ENCODE measurements at regions not wholly inside any gene's neighbourhood (a gene's known extent, or its start where the extent isn't known, plus 50 kb on each side); places are given as distances from the start of the nearest gene placed in this dataset.
A peak's percentile ranks its signal among the peaks of the same experiment; 100 is the strongest.

DNA sequence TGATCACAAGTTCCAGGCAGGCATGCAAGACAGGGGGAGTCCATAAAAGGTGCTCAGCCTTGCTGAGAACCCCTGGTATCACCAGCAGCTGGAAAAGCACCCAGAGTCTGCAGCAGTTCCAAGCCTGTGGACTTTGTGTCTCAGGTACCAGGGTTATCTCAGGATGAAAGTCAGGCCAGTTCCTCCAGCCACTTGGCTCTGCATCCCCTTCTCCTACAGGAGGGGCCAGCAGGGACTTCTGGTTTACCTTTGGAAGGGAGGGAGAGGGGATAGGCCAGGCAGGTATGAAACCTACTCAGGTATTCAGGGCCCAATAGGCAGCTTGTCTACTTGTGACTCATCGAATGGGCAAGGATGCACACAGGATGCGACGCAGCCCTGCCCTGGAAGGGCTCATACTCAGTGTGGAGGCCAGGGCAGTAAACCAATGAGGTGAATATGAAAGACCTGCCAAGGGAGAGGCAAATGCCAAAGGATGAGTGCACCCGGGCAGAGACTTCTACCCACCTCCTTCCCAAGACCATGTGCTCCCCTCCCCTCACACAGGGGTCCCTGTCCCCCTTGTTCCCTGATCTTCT is 148.2 kb downstream of the SLC38A6 start:
- Histone ChIP-seq H3K9me3 (ENCODE audit: control insufficient read depth, low read length) (no peaks in the 10 kb centered on the region), H3K4me1 (ENCODE audit: control insufficient read depth, insufficient read depth, low read length) (peaks cover 8% of the 10 kb centered on the region), H3K9ac (ENCODE audit: low read length) (no peak overlapping the region), H3K4me3 (ENCODE audit: low read length) (no peak overlapping the region), H3K27me3 (replicated peaks; ENCODE audit: control insufficient read depth, insufficient read depth, low read length) (no peaks in the 10 kb centered on the region), H3K36me3 (ENCODE audit: control insufficient read depth, insufficient read depth, low read length, severe bottlenecking) (no peaks in the 10 kb centered on the region)
- DNase-seq (ENCODE audit: low read depth) = no peak

DNA sequence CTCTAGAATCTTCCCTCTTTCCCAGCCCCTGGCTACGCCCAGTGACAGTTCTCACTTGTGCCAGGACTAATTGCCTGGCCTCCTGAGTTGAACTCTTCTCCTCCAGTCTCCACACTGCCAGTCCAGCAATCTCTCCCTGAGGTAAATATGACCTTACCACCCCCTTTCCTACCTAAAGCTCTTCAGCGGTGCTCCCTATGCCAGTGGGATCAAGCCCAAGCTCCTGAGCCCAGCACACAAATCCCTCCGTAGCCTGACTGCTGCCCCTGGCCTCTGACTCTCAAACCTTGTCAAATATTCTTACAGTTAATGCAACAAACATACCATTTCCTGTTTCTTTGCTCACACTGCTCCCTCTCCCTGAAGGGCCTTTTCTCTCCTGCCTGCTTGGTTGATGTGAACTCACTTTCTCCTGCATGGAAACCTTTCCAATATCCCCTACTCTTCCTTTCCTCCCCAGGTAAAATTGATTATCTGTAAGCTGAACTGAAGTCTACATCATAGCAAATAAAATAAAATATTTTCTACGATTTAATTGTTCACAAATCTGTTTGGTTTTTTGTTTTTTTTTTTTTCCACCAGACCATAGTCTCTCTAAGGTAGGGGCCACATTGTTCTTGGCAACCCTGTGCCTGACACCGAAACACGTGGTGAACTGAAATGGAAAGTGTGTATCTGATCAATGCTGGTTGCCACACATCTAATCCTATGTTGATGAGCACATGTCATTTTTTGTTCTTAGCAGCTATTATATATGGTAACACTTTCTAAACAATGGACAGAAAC is 147.5 kb downstream of the SLC38A6 start:
- H3K27me3 ChIP-seq (replicated peaks; ENCODE audit: control insufficient read depth, insufficient read depth, low read length) = no peaks in the 10 kb centered on the region
- H3K9me3 ChIP-seq (ENCODE audit: control insufficient read depth, low read length) = no peaks in the 10 kb centered on the region
- H3K9ac ChIP-seq (ENCODE audit: low read length) = no peak overlapping the region
- peak; percentile 24 for DNase-seq (ENCODE audit: low read depth)
- H3K36me3 ChIP-seq (ENCODE audit: control insufficient read depth, insufficient read depth, low read length, severe bottlenecking) = no peaks in the 10 kb centered on the region
- H3K4me3 ChIP-seq (ENCODE audit: low read length) = no peak overlapping the region
- H3K4me1 ChIP-seq (ENCODE audit: control insufficient read depth, insufficient read depth, low read length) = peaks cover 8% of the 10 kb centered on the region

DNA sequence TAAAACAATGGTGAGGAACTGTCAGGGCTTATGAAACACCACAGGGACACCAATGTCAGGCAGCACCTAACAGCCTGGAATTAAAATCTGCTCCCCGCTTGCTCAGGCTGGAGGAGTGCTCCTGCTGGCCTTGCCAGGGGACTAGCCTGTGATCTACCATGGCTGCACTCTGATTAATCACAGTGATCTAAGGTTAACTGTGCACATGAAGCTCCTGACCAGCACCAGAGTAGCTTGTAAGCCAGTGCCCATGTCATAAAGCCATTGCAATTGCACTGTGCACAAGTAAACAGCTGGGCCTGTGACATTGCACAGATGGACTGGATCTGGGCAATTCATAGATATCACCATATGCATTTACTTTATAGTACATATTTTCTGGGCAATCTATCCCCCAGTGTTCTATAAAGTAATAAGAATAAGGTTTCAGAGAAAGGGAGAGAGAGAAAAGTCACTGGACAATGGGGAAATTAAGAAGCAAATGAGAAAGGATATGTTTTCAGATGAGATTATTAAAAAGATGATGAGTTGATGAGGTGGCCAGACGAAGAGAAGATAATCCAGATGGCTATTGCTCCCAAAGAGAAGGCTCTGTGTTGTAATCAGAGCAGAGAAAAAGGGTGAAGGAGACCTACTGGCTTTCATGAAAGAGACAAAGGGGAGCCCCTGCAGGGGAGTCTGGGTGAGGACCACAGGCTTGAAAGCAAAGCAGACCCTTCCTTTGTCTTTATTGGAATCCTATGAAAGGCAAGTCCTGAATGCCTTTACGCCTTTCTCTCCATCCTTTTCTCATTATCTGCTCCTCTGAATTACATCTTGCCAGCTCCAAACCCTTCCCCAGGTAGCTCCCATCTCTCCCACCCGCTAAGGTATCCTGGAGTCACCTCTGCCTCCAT is 145.8 kb downstream of the SLC38A6 start:
- DNase-seq (ENCODE audit: low read depth) = no peak
- H3K4me3 ChIP-seq (ENCODE audit: low read length) = no peak overlapping the region
- no peaks in the 10 kb centered on the region for H3K9me3 ChIP-seq (ENCODE audit: control insufficient read depth, low read length)
- peaks cover 6% of the 10 kb centered on the region for H3K4me1 ChIP-seq (ENCODE audit: control insufficient read depth, insufficient read depth, low read length)
- no peaks in the 10 kb centered on the region for H3K36me3 ChIP-seq (ENCODE audit: control insufficient read depth, insufficient read depth, low read length, severe bottlenecking)
- H3K27me3 ChIP-seq (replicated peaks; ENCODE audit: control insufficient read depth, insufficient read depth, low read length) = no peaks in the 10 kb centered on the region
- H3K9ac ChIP-seq (ENCODE audit: low read length) = no peak overlapping the region

DNA sequence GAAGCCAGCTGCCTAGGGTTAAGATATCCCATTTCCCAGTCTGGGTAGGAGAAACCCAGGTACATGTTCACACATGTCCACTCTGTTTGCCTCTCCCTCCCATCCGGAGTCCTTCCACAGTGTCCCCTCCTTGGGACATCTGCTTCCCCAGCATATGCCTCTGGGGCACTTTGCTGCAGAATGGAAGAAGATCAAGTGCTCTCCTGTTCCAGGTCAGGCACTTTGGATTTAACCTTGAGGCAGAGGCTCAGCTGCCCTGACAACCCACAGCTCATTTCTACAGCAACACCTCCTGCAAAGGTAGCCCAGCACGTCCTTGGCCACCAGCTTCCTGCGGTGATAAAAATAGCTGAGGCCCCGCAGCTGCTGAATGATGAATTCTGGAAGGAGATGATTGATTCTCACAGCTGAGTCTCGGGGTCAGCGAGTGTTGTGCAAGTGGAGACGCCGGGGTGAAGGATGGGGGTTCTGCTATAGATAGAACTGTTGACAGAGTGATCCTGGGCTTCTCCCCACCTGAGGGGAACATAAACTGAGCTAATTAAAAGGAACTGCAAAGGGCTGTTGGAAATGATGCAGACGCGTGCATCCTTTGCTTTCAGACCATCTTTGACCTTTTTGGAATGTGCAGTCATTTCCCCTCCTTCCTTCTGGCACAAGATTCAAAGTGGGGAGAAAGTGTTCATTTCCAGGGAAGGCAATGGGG is 145.0 kb downstream of the SLC38A6 start:
- no peak for DNase-seq (ENCODE audit: low read depth)
- Histone ChIP-seq H3K4me3 (ENCODE audit: low read length) (no peak overlapping the region), H3K9me3 (ENCODE audit: control insufficient read depth, low read length) (no peaks in the 10 kb centered on the region), H3K36me3 (ENCODE audit: control insufficient read depth, insufficient read depth, low read length, severe bottlenecking) (no peaks in the 10 kb centered on the region), H3K27me3 (replicated peaks; ENCODE audit: control insufficient read depth, insufficient read depth, low read length) (no peaks in the 10 kb centered on the region), H3K9ac (ENCODE audit: low read length) (no peak overlapping the region), H3K4me1 (ENCODE audit: control insufficient read depth, insufficient read depth, low read length) (peaks cover 6% of the 10 kb centered on the region)

DNA sequence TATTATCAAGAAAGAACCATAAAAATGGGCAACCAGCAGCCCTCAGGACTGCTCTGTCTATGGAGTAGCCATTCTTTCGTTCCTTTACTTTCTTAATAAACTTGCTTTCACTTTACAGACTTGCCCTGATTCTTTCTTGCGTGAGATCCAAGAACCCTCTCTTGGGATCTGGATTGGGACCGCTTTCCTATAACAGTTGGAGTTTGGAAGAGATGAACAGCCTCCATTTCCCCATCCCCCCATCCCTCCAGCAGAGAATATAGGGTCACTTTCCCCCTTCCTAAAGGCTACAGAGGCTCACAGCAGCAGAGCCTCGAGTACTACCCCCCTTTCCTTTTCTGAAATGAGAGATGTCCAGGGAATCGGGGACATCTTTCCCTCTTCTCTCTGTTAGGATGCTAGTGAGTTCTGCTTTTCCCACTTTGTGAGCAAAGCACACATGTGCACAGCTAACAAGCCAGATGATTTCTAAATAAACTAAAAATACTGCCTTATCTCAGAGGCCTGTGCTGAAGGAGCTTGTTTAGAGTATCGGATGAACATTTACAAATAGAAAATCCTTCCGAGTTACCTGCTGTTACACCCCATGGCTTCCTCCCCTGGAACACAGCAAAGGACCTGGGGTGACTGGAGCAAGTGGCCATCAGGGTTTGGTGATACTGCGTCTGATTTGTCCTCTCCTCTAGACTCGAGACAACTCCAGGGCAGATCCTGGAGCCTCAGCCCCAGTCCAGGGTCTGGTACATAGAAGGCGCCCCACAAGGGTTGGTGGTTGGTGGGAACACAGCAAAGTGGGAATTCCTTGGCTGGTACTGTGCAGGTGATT is 144.2 kb downstream of the SLC38A6 start:
- Histone ChIP-seq H3K27me3 (replicated peaks; ENCODE audit: control insufficient read depth, insufficient read depth, low read length) (no peaks in the 10 kb centered on the region), H3K4me1 (ENCODE audit: control insufficient read depth, insufficient read depth, low read length) (peaks cover 8% of the 10 kb centered on the region), H3K36me3 (ENCODE audit: control insufficient read depth, insufficient read depth, low read length, severe bottlenecking) (no peaks in the 10 kb centered on the region), H3K4me3 (ENCODE audit: low read length) (peak overlapping the region; percentile 55), H3K9me3 (ENCODE audit: control insufficient read depth, low read length) (no peaks in the 10 kb centered on the region), H3K9ac (ENCODE audit: low read length) (no peak overlapping the region)
- no peak for DNase-seq (ENCODE audit: low read depth)

DNA sequence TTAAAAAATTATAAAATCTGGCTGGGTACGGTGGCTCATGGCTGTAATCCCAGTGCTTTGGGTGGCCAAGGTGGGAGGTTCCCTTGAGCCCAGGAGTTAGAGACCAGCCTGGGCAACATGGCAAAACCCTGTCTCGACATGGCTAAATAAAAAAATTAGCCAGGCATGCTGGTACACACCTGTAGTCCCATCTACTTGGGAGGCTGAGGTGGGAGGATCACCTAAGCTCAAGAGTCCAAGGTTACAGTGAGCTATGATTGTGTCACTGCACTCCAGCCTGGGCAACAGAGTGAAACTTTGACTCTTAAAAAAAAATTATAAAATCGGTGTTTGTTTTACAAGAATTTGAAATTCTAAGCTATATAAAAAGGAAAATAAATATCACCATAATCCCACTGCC is 141.8 kb downstream of the SLC38A6 start:
- H3K4me3 ChIP-seq (ENCODE audit: low read length) = no peak overlapping the region
- H3K9me3 ChIP-seq (ENCODE audit: control insufficient read depth, low read length) = no peaks in the 10 kb centered on the region
- DNase-seq (ENCODE audit: low read depth) = no peak
- H3K9ac ChIP-seq (ENCODE audit: low read length) = no peak overlapping the region
- no peaks in the 10 kb centered on the region for H3K27me3 ChIP-seq (replicated peaks; ENCODE audit: control insufficient read depth, insufficient read depth, low read length)
- no peaks in the 10 kb centered on the region for H3K36me3 ChIP-seq (ENCODE audit: control insufficient read depth, insufficient read depth, low read length, severe bottlenecking)
- H3K4me1 ChIP-seq (ENCODE audit: control insufficient read depth, insufficient read depth, low read length) = peaks cover 8% of the 10 kb centered on the region

DNA sequence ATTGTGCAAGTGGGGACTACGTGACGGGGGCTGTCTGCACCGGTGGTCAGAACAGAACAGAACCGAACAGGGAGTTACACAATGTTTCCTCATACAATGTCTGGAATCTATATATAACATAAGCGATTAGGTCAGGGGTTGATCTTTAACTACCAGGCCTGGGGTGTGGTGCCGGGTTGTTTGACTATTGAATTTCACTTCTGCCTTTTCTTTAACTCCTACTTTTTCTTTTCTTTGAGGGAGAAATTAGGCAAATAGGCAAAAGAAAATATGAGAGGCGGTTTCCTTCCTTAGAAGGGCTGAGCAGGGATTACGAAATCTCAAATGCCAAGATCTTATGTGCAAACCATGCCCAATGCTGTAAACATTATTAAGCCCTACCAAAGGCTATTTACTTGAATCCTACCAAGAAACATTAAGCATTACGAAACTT is 140.3 kb downstream of the SLC38A6 start:
- Histone ChIP-seq H3K27me3 (replicated peaks; ENCODE audit: control insufficient read depth, insufficient read depth, low read length) (no peaks in the 10 kb centered on the region), H3K9ac (ENCODE audit: low read length) (no peak overlapping the region), H3K9me3 (ENCODE audit: control insufficient read depth, low read length) (no peaks in the 10 kb centered on the region), H3K4me3 (ENCODE audit: low read length) (no peak overlapping the region), H3K36me3 (ENCODE audit: control insufficient read depth, insufficient read depth, low read length, severe bottlenecking) (no peaks in the 10 kb centered on the region), H3K4me1 (ENCODE audit: control insufficient read depth, insufficient read depth, low read length) (peaks cover 8% of the 10 kb centered on the region)
- DNase-seq (ENCODE audit: low read depth) = peak; percentile 72

DNA sequence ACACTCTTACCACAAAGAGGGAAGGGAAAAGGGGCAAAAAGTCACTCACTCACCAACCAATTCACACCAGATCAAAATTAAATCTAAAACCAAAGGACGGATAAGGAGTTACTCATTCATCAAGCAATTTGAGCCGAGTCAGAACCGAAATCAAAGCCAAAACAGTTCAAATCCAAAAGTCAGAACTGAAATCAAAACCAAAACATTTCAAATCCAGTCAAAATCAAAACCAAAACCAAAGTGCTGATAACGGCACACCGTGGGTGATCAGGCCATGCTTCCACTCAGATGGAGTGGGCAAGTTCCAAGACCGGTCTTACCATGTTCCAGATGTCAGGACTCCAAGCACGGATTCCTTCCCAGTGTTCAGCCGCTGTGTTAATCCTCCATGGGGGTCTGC is 139.5 kb downstream of the SLC38A6 start:
- Histone ChIP-seq H3K4me1 (ENCODE audit: control insufficient read depth, insufficient read depth, low read length) (peaks cover 8% of the 10 kb centered on the region), H3K4me3 (ENCODE audit: low read length) (peak overlapping the region; percentile 62), H3K27me3 (replicated peaks; ENCODE audit: control insufficient read depth, insufficient read depth, low read length) (no peaks in the 10 kb centered on the region), H3K9ac (ENCODE audit: low read length) (peak overlapping the region; percentile 27), H3K9me3 (ENCODE audit: control insufficient read depth, low read length) (no peaks in the 10 kb centered on the region), H3K36me3 (ENCODE audit: control insufficient read depth, insufficient read depth, low read length, severe bottlenecking) (no peaks in the 10 kb centered on the region)
- no peak for DNase-seq (ENCODE audit: low read depth)

DNA sequence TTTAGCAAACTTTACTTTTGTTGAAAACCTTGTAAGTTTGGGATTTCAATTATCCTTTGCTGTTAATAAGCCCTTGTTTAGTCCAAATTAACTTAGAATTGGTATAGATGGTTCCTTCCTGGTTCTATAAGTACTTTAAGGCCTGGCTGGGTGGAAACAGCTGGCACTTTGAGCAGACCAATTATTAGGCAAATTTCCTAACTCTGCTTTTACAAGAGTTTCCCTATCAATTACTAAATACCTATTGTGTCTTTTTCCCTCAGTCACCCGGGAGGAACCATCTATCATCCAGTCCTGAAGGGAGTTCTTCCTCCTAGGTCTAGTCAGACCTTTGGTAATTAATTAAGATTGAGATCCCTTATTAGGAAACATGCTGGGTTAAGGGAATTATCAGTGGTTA is 138.0 kb downstream of the SLC38A6 start:
- H3K36me3 ChIP-seq (ENCODE audit: control insufficient read depth, insufficient read depth, low read length, severe bottlenecking) = no peaks in the 10 kb centered on the region
- H3K4me1 ChIP-seq (ENCODE audit: control insufficient read depth, insufficient read depth, low read length) = peaks cover 5% of the 10 kb centered on the region
- H3K4me3 ChIP-seq (ENCODE audit: low read length) = no peak overlapping the region
- DNase-seq (ENCODE audit: low read depth) = no peak
- no peak overlapping the region for H3K9ac ChIP-seq (ENCODE audit: low read length)
- no peaks in the 10 kb centered on the region for H3K27me3 ChIP-seq (replicated peaks; ENCODE audit: control insufficient read depth, insufficient read depth, low read length)
- peaks cover 6% of the 10 kb centered on the region for H3K9me3 ChIP-seq (ENCODE audit: control insufficient read depth, low read length)

DNA sequence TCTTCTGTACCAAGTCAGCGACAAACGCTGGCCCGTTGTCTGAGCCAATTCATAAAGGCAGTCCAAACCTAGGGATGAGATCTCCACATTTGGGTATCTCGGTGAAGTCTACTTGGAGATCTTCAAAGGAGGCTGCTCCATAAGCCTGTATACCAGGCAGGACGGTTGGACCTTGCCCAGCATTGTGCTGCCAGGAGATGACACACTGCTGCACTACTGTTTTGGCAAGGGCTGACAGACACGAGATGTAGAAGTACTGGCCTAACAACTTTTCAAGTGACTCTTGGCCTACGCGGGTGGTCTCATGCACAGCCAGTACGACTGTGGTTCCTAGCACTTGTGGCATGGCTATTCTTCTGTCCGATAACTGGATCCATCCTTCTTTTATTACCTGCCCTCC is 135.3 kb downstream of the SLC38A6 start:
- no peak overlapping the region for H3K4me3 ChIP-seq (ENCODE audit: low read length)
- peaks cover 6% of the 10 kb centered on the region for H3K9me3 ChIP-seq (ENCODE audit: control insufficient read depth, low read length)
- peaks cover 10% of the 10 kb centered on the region for H3K4me1 ChIP-seq (ENCODE audit: control insufficient read depth, insufficient read depth, low read length)
- H3K36me3 ChIP-seq (ENCODE audit: control insufficient read depth, insufficient read depth, low read length, severe bottlenecking) = no peaks in the 10 kb centered on the region
- no peak for DNase-seq (ENCODE audit: low read depth)
- no peak overlapping the region for H3K9ac ChIP-seq (ENCODE audit: low read length)
- H3K27me3 ChIP-seq (replicated peaks; ENCODE audit: control insufficient read depth, insufficient read depth, low read length) = no peaks in the 10 kb centered on the region

All from adipocyte (in vitro differentiated cells).